H1 (cell line): ENCODE measurements at regions not wholly inside any gene's neighbourhood (a gene's known extent, or its start where the extent isn't known, plus 50 kb on each side); places are given as distances from the start of the nearest gene placed in this dataset.

Experiments
- CTCF ChIA-PET: fragments of 300-600 bp; sonication (Branson Sonifier 250); formaldehyde crosslinking; loops from one replicate; lab custom pipeline; 2021; ENCODE audit not compliant: partially characterized antibody; lab: Charles Lee
- POLR2A ChIA-PET: fragments of 300-600 bp; sonication (Branson Sonifier 250); formaldehyde crosslinking; loops from one replicate; lab custom pipeline; 2021; ENCODE audit warnings: inconsistent platforms; ENCODE audit not compliant: partially characterized antibody; lab: Charles Lee
- DNase-seq, 2 experiments: peaks; one replicate each; pipeline versions ENCODE4 v3.0.0 to v3.0.0-alpha.2; 2010 to 2022; ENCODE audit warnings: low spot score in 2 of 2, low read depth in 1 of 2, mixed read lengths in 1 of 2
- FAIRE-seq: peaks from 2 replicates; lab custom pipeline; 2011; peaks lifted over from hg19 to GRCh38; lab: Jason Lieb, UNC
- H2AFZ ChIP-seq: 2 replicates; pipeline ENCODE4 v1.8.1; 2012; ENCODE audit warnings: low read length, inconsistent platforms
- H2AK5ac ChIP-seq: 2 replicates; pipeline ENCODE4 v1.6.1; 2013; ENCODE audit warnings: low read depth, low read length
- H2BK120ac ChIP-seq: replicated peaks from 2 replicates; pipeline ENCODE3; 2013; ENCODE audit warnings: low read depth, low read length, inconsistent platforms
- H2BK12ac ChIP-seq: 2 replicates; pipeline ENCODE4 v1.6.1; 2013; ENCODE audit warnings: low read depth, low read length
- H2BK15ac ChIP-seq: 2 replicates; pipeline ENCODE4 v1.6.1; 2013; ENCODE audit warnings: low read length
- H2BK20ac ChIP-seq: 2 replicates; pipeline ENCODE4 v1.6.1; 2013; ENCODE audit warnings: low read length
- H2BK5ac ChIP-seq: 2 replicates; pipeline ENCODE4 v1.6.1; 2013; ENCODE audit warnings: low read depth, low read length
- H3K14ac ChIP-seq: 2 replicates; pipeline ENCODE4 v1.6.1; 2013; ENCODE audit warnings: inconsistent platforms; ENCODE audit not compliant: insufficient read length
- H3K18ac ChIP-seq: 2 replicates; pipeline ENCODE4 v1.6.1; 2013; ENCODE audit warnings: low read length; ENCODE audit errors: extremely low read depth
- H3K23ac ChIP-seq: 2 replicates; pipeline ENCODE4 v1.6.1; 2013; ENCODE audit warnings: inconsistent platforms; ENCODE audit not compliant: insufficient read length
- H3K23me2 ChIP-seq: 2 replicates; pipeline ENCODE4 v1.6.1; 2013; ENCODE audit warnings: low read depth, low read length
- H3K27ac ChIP-seq: 2 replicates; pipeline ENCODE4 v1.6.1; 2011; ENCODE audit warnings: low read depth, low read length, inconsistent platforms
- H3K27me3 ChIP-seq, 4 experiments: replicated peaks in 1 of 4; 1 replicate in 1 of 4; 2 replicates in 3 of 4; pipeline versions ENCODE4 v1.6.1 to v1.8.1; 2011 to 2013; ENCODE audit warnings: low read length in 3 of 4, mild to moderate bottlenecking in 3 of 4, inconsistent platforms in 2 of 4, mixed read lengths in 2 of 4, moderate library complexity in 1 of 4; ENCODE audit not compliant: control insufficient read depth in 3 of 4, insufficient read depth in 3 of 4; ENCODE audit errors: extremely low read depth in 1 of 4
- H3K36me3 ChIP-seq, 4 experiments: 2 replicates each; pipeline versions ENCODE4 v1.6.1 to v1.8.1; 2011 to 2013; ENCODE audit warnings: mild to moderate bottlenecking in 4 of 4, low read length in 3 of 4, moderate library complexity in 2 of 4, control low read depth in 1 of 4, inconsistent platforms in 1 of 4; ENCODE audit not compliant: insufficient read depth in 4 of 4, control insufficient read depth in 2 of 4
- H3K4ac ChIP-seq: replicated peaks from 2 replicates; pipeline ENCODE3; 2013; ENCODE audit warnings: low read length, low read depth, mixed read lengths, inconsistent platforms; ENCODE audit not compliant: insufficient read length
- H3K4me1 ChIP-seq, 4 experiments: replicated peaks in 1 of 4; 1 replicate in 1 of 4; 2 replicates in 3 of 4; pipeline versions ENCODE4 v1.6.1 to v1.8.1; 2011 to 2013; ENCODE audit warnings: low read length in 3 of 4, inconsistent platforms in 2 of 4, mixed read lengths in 1 of 4; ENCODE audit not compliant: insufficient read depth in 4 of 4, control insufficient read depth in 3 of 4
- H3K4me2 ChIP-seq, 2 experiments: 2 replicates each; pipeline versions ENCODE4 v1.6.1 to v1.8.1; 2011 to 2013; ENCODE audit warnings: low read depth in 2 of 2, low read length in 2 of 2, control low read depth in 1 of 2, inconsistent platforms in 1 of 2, mild to moderate bottlenecking in 1 of 2; ENCODE audit not compliant: insufficient read depth in 1 of 2
- H3K4me3 ChIP-seq, 4 experiments: fragments of 200-600, 300-600 bp in 1 of 4; sonication (generic), shearing (Covaris generic), sonication (Bioruptor Twin) in 1 of 4; 2 replicates each; pipeline versions ENCODE4 v1.5.1 to v1.8.1; 2011 to 2016; ENCODE audit warnings: low read length in 4 of 4, low read depth in 3 of 4, control low read depth in 2 of 4, inconsistent platforms in 2 of 4, mild to moderate bottlenecking in 2 of 4, mixed read lengths in 1 of 4, moderate library complexity in 1 of 4; ENCODE audit not compliant: insufficient read depth in 2 of 4; ENCODE audit errors: extremely low read depth in 1 of 4
- H3K56ac ChIP-seq: replicated peaks from 2 replicates; pipeline ENCODE3; 2013; ENCODE audit warnings: low read depth, mild to moderate bottlenecking, mixed read lengths, low read length, inconsistent platforms; ENCODE audit not compliant: insufficient read length
- H3K79me1 ChIP-seq: 2 replicates; pipeline ENCODE4 v1.6.1; 2013; ENCODE audit warnings: low read depth, low read length, control low read depth
- H3K79me2 ChIP-seq, 2 experiments: 2 replicates each; pipeline versions ENCODE4 v1.6.1 to v1.8.1; 2012 to 2013; ENCODE audit warnings: low read length in 2 of 2, mild to moderate bottlenecking in 2 of 2, inconsistent platforms in 1 of 2; ENCODE audit not compliant: insufficient read depth in 2 of 2, control insufficient read depth in 1 of 2
- H3K9ac ChIP-seq, 4 experiments: replicated peaks in 1 of 4; 1 replicate in 1 of 4; 2 replicates in 3 of 4; pipeline versions ENCODE4 v1.6.1 to v1.8.1; 2011 to 2013; ENCODE audit warnings: low read depth in 3 of 4, low read length in 3 of 4, control low read depth in 2 of 4, mild to moderate bottlenecking in 2 of 4, moderate library complexity in 2 of 4, inconsistent platforms in 1 of 4; ENCODE audit errors: extremely low read depth in 1 of 4
- H3K9me3 ChIP-seq, 2 experiments: 2 replicates each; pipeline versions ENCODE4 v1.6.1 to v1.8.1; 2012 to 2013; ENCODE audit warnings: mild to moderate bottlenecking in 2 of 2, moderate library complexity in 2 of 2, control low read depth in 1 of 2, inconsistent platforms in 1 of 2, low read depth in 1 of 2, low read length in 1 of 2, mixed read lengths in 1 of 2; ENCODE audit not compliant: insufficient read depth in 2 of 2
- H4K20me1 ChIP-seq, 2 experiments: replicated peaks in 1 of 2; 2 replicates each; pipeline versions ENCODE3 to v1.8.1; 2011 to 2013; ENCODE audit warnings: inconsistent platforms in 2 of 2, low read length in 2 of 2, mild to moderate bottlenecking in 1 of 2; ENCODE audit not compliant: insufficient read depth in 2 of 2, control insufficient read depth in 1 of 2
- H4K5ac ChIP-seq: 2 replicates; pipeline ENCODE4 v1.6.1; 2013; ENCODE audit warnings: low read length, low read depth, mixed read lengths, inconsistent platforms; ENCODE audit not compliant: insufficient read length
- H4K8ac ChIP-seq: 2 replicates; pipeline ENCODE4 v1.8.0; 2013; ENCODE audit warnings: mild to moderate bottlenecking, moderate library complexity, low read length, inconsistent platforms; ENCODE audit not compliant: insufficient read depth; ENCODE audit errors: extremely low read depth
- H4K91ac ChIP-seq: replicated peaks from 2 replicates; pipeline ENCODE3; 2013; ENCODE audit warnings: low read length, mixed read lengths, inconsistent platforms; ENCODE audit not compliant: insufficient read length
- CEBPB ChIP-seq: IDR thresholded peaks from 2 replicates; pipeline ENCODE4 v1.6.1; 2012; ENCODE audit warnings: low read depth, low read length
- CTBP2 ChIP-seq: IDR thresholded peaks from 2 replicates; pipeline ENCODE4 v1.7.0; 2011; ENCODE audit warnings: borderline replicate concordance, mild to moderate bottlenecking, moderate library complexity, mixed read lengths, low read length; ENCODE audit not compliant: insufficient read depth, insufficient read length
- EZH2 ChIP-seq: fragments of 200-600 bp; sonication (generic); IDR thresholded peaks from 2 replicates; pipeline ENCODE4 v1.7.1; 2012; ENCODE audit warnings: low read depth, mild to moderate bottlenecking, moderate library complexity, low read length, inconsistent platforms; ENCODE audit not compliant: severe bottlenecking
- KDM4A ChIP-seq: IDR thresholded peaks from one replicate; pipeline ENCODE4 v1.7.1; 2012; ENCODE audit warnings: low read depth, mild to moderate bottlenecking, moderate library complexity, low read length, inconsistent platforms; ENCODE audit not compliant: severe bottlenecking
- MAFK ChIP-seq: IDR thresholded peaks from 2 replicates; pipeline ENCODE4 v1.6.1; 2012; ENCODE audit warnings: low read depth, mild to moderate bottlenecking, improper control_type of control experiment, low read length
- MAX ChIP-seq: IDR thresholded peaks from 2 replicates; pipeline ENCODE4 v1.6.1; 2012; ENCODE audit warnings: inconsistent platforms
- SIX5 ChIP-seq: IDR thresholded peaks from 2 replicates; pipeline ENCODE4 v1.6.1; 2011; ENCODE audit warnings: mild to moderate bottlenecking, low read depth, low read length
- TAF7 ChIP-seq: optimal IDR thresholded peaks from 2 replicates; pipeline ENCODE3; 2011; ENCODE audit warnings: low read depth, mild to moderate bottlenecking, inconsistent platforms, low read length, moderate library complexity, borderline replicate concordance
- TCF12 ChIP-seq: IDR thresholded peaks from 2 replicates; pipeline ENCODE4 v1.6.1; 2011; ENCODE audit warnings: low read depth, mild to moderate bottlenecking, low read length
- WGBS, 2 experiments: shearing (Covaris generic) in 1 of 2; methylation state at CpG; one replicate each; pipeline versions ENCODE4 v1.1.6 to v1.1.7; 2013 to 2015; ENCODE audit warnings: low lambda C conversion rate in 2 of 2, mixed read lengths in 2 of 2, inconsistent platforms in 1 of 2, low coverage in 1 of 2, missing lambda C conversion rate in 1 of 2; ENCODE audit not compliant: insufficient replicate concordance in 2 of 2, insufficient coverage in 1 of 2, insufficient read length in 1 of 2; ENCODE audit errors: extremely low coverage in 1 of 2, missing lambda C conversion rate in 1 of 2; 5-methylcytosine and 5-hydroxymethylcytosine counted together

GRCh38 chr14:89616425-89616824 lies 199.4 kb upstream of the FOXN3 start:
- Histone ChIP-seq H3K4me3 (peak overlapping the region in 2 of 4 experiments; percentile 86 to 94; a peak in 4 of 8 replicates), H4K5ac (no peak overlapping the region), H2BK5ac (peak overlapping the region; percentile 75), H4K91ac (no peak overlapping the region), H3K9ac (no peak overlapping the region), H3K23me2 (peaks cover 2% of the 10 kb centered on the region), H3K14ac (no peak overlapping the region), H3K27ac (peak overlapping the region; percentile 42; the same call in 1 of the 2 replicates), H3K4me1 (peaks cover 2 to 34% (median 22%) of the 10 kb centered on the region in 4 experiments; a peak in 6 of 7 replicates), H3K56ac (peak overlapping the region; percentile 17), H3K23ac (no peak overlapping the region), H3K18ac (no peak overlapping the region; the same call in 1 of the 2 replicates), H2AFZ (no peak overlapping the region), H3K4ac (no peak overlapping the region), H2AK5ac (no peak overlapping the region), H4K8ac (no peak overlapping the region), H3K9me3 (no peaks in the 10 kb centered on the region), H4K20me1 (no peaks in the 10 kb centered on the region), H2BK120ac (peak overlapping the region; percentile 8), H2BK12ac (no peak overlapping the region; the same call in 1 of the 2 replicates), H2BK15ac (no peak overlapping the region), H3K79me1 (peaks cover 3% of the 10 kb centered on the region; the same call in 1 of the 2 replicates), H2BK20ac (no peak overlapping the region), H3K4me2 (peak overlapping the region; percentile 79 to 97), H3K79me2 (peaks cover 19 to 70% of the 10 kb centered on the region in 2 experiments), H3K36me3 (peaks cover 0 to 5% (median 0%) of the 10 kb centered on the region in 4 experiments; a peak in 1 of 8 replicates), H3K27me3 (no peaks in the 10 kb centered on the region; a peak in 1 of 7 replicates)
- FAIRE-seq (no peak), DNase-seq (no peak)
- WGBS, 2 experiments: 6% methylated on average over 2 of the region's 2 CpGs; no CpG with 5 or more reads in 1 of the 2 experiments
- ChIA-PET POLR2A (interaction anchor here (1.0 kb wide), 1 partner anchor 10 kb away, joined by 4 read pairs; no protein-coding TSS in a partner anchor), CTCF (no interaction called here)
- TF ChIP-seq EZH2: no peak
- TF ChIP-seq CTBP2: no peak
- no peak for TF ChIP-seq MAFK
- no peak for TF ChIP-seq SIX5
- no peak for TF ChIP-seq CEBPB
- no peak for TF ChIP-seq TCF12
- no peak for TF ChIP-seq MAX
- no peak for TF ChIP-seq TAF7
- no peak for TF ChIP-seq KDM4A
